HEK293 (cell line): ENCODE measurements at regions not wholly inside any gene's neighbourhood (a gene's known extent, or its start where the extent isn't known, plus 50 kb on each side); places are given as distances from the start of the nearest gene placed in this dataset.

Experiments
- CTCF ChIA-PET: fragments of 350-600 bp; formaldehyde crosslinking; extraction: SDS; loops from one replicate; lab custom pipeline; 2021; ENCODE audit warnings: antibody characterized with exemption; lab: Yijun Ruan, JAX
- POLR2A ChIA-PET: fragments of 300-600 bp; formaldehyde crosslinking; extraction: SDS; loops from one replicate; lab custom pipeline; 2020; ENCODE audit warnings: antibody characterized with exemption, inconsistent platforms; lab: Yijun Ruan, JAX
- H3K27ac ChIP-seq: fragments of 200-500 bp; sonication (Bioruptor generic); 2 replicates; pipeline ENCODE4 v1.5.1; 2014; ENCODE audit warnings: low read depth, low read length, control low read depth, inconsistent platforms; ENCODE audit errors: extremely low read depth
- H3K36me3 ChIP-seq, 2 experiments: fragments of 200-500 bp in 1 of 2; sonication (Bioruptor generic) in 1 of 2; 1 replicate in 1 of 2; 2 replicates in 1 of 2; pipeline ENCODE4 v1.5.1; 2014 to 2017; ENCODE audit warnings: inconsistent platforms in 2 of 2, low read length in 2 of 2; ENCODE audit not compliant: control insufficient read depth in 2 of 2, insufficient read depth in 1 of 2
- H3K4me1 ChIP-seq: fragments of 200-500 bp; sonication (Bioruptor generic); 2 replicates; pipeline ENCODE4 v1.5.1; 2014; ENCODE audit warnings: mild to moderate bottlenecking, low read length, inconsistent platforms; ENCODE audit not compliant: control insufficient read depth, insufficient read depth
- H3K4me3 ChIP-seq: 2 replicates; pipeline ENCODE4 v1.5.1; 2011; ENCODE audit warnings: low read depth, mild to moderate bottlenecking, control low read depth, low read length, moderate library complexity
- H3K9me3 ChIP-seq: fragments of 200-500 bp; sonication (Bioruptor generic); 2 replicates; pipeline ENCODE4 v1.5.1; 2014; ENCODE audit warnings: low read depth, low read length, inconsistent platforms; ENCODE audit not compliant: control insufficient read depth, insufficient read depth
- KLF16 ChIP-seq: fragments of 450-650 bp; formaldehyde crosslinking; IDR thresholded peaks from 2 replicates; pipeline ENCODE4 v1.5.1; 2017; ENCODE audit warnings: missing biosample characterization, missing genetic modification characterization
- MEIS1 ChIP-seq: sonication (generic); formaldehyde crosslinking; IDR thresholded peaks from 2 replicates; pipeline ENCODE4 v1.8.1; 2022; ENCODE audit warnings: missing genetic modification reagents, mild to moderate bottlenecking, borderline replicate concordance
- REST ChIP-seq: fragments of 450-650 bp; formaldehyde crosslinking; IDR thresholded peaks from 2 replicates; pipeline ENCODE4 v1.5.1; 2016; ENCODE audit warnings: missing biosample characterization, missing genetic modification characterization
- SP3 ChIP-seq: fragments of 450-650 bp; formaldehyde crosslinking; IDR thresholded peaks from 2 replicates; pipeline ENCODE4 v1.5.1; 2016; ENCODE audit warnings: missing biosample characterization, missing genetic modification characterization
- ZBTB44 ChIP-seq: fragments of 450-650 bp; IDR thresholded peaks from 2 replicates; pipeline ENCODE4 v1.5.1; 2018; ENCODE audit warnings: missing biosample characterization, mild to moderate bottlenecking, missing genetic modification characterization
- ZNF214 ChIP-seq: fragments of 450-650 bp; formaldehyde crosslinking; IDR thresholded peaks from 2 replicates; pipeline ENCODE4 v1.5.1; 2017; ENCODE audit warnings: missing biosample characterization, mild to moderate bottlenecking, missing genetic modification characterization, borderline replicate concordance
- ZNF24 ChIP-seq: fragments of 450-650 bp; formaldehyde crosslinking; IDR thresholded peaks from 2 replicates; pipeline ENCODE4 v1.5.1; 2016; ENCODE audit warnings: missing biosample characterization, missing genetic modification characterization
- ZNF248 ChIP-seq: fragments of 450-650 bp; formaldehyde crosslinking; IDR thresholded peaks from 2 replicates; pipeline ENCODE4 v1.5.1; 2017; ENCODE audit warnings: missing biosample characterization, missing genetic modification characterization
- ZNF404 ChIP-seq: fragments of 450-650 bp; formaldehyde crosslinking; IDR thresholded peaks from 2 replicates; pipeline ENCODE4 v1.5.1; 2017; ENCODE audit warnings: missing biosample characterization, missing genetic modification characterization
- ZNF555 ChIP-seq: fragments of 450-650 bp; formaldehyde crosslinking; conservative IDR thresholded peaks from 2 replicates; pipeline ENCODE4 v1.5.1; 2017; ENCODE audit warnings: missing biosample characterization, mild to moderate bottlenecking, missing genetic modification characterization, inconsistent platforms
- ZNF560 ChIP-seq: fragments of 450-650 bp; formaldehyde crosslinking; IDR thresholded peaks from 2 replicates; pipeline ENCODE4 v1.5.1; 2017; ENCODE audit warnings: missing biosample characterization, missing genetic modification characterization, borderline replicate concordance
- ZNF561 ChIP-seq: fragments of 450-650 bp; IDR thresholded peaks from 2 replicates; pipeline ENCODE4 v1.5.1; 2018; ENCODE audit warnings: missing biosample characterization, missing genetic modification characterization, borderline replicate concordance
- ZNF658 ChIP-seq: fragments of 450-650 bp; formaldehyde crosslinking; IDR thresholded peaks from 2 replicates; pipeline ENCODE4; 2016; ENCODE audit warnings: missing biosample characterization, missing genetic modification characterization
- ZNF660 ChIP-seq: fragments of 450-650 bp; IDR thresholded peaks from 2 replicates; pipeline ENCODE4 v1.5.1; 2018; ENCODE audit warnings: missing biosample characterization, mild to moderate bottlenecking, missing genetic modification characterization
- TF ChIP-seq, protein P1 (sequence below): fragments of 450-650 bp; formaldehyde crosslinking; conservative IDR thresholded peaks from 2 replicates; pipeline ENCODE4 v1.5.1; 2016; ENCODE audit warnings: low read depth, missing biosample characterization, missing genetic modification characterization
- TF ChIP-seq, protein P2 (sequence below): fragments of 450-650 bp; formaldehyde crosslinking; IDR thresholded peaks from 2 replicates; pipeline ENCODE4 v1.5.1; 2016; ENCODE audit warnings: missing biosample characterization, missing genetic modification characterization

DNA sequence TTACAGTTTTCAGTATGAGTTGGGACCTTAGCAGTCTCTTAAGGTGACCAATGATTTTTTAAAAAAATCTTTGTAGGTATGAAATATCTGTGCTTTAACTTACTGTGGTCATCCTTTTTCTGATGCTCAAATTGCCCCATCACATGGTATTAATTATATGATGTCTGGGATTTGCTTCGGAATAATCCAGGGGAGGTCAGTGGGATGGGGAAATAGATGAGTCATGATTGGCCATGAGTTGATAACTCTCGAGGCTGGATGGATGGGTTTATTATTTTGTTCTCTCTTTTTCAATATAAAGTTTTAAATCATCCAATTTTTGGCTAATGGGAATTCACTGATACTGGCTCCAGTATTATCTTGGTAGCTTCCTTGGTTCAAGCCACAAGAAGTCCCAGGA lies 370.3 kb upstream of the TPM1 start:
- Histone ChIP-seq H3K27ac (no peak overlapping the region), H3K9me3 (no peaks in the 10 kb centered on the region), H3K4me1 (no peaks in the 10 kb centered on the region), H3K36me3 (no peaks in the 10 kb centered on the region), H3K4me3 (no peak overlapping the region)
- TF ChIP-seq ZNF560 (tag by site-specific recombination) (no peak), ZNF214 (tag by site-specific recombination) (no peak), KLF16 (tag by site-specific recombination) (no peak), SP3 (no peak), ZNF248 (no peak), ZNF658 (no peak), ZNF24 (tag by site-specific recombination) (no peak), ZBTB44 (tag by site-specific recombination) (no peak), ZNF404 (no peak), REST (no peak), MEIS1 (CRISPR knock-in tag) (no peak), ZNF660 (tag by site-specific recombination) (no peak), ZNF555 (no peak), ZNF561 (tag by site-specific recombination) (no peak)
- TF ChIP-seq, protein P1, sequence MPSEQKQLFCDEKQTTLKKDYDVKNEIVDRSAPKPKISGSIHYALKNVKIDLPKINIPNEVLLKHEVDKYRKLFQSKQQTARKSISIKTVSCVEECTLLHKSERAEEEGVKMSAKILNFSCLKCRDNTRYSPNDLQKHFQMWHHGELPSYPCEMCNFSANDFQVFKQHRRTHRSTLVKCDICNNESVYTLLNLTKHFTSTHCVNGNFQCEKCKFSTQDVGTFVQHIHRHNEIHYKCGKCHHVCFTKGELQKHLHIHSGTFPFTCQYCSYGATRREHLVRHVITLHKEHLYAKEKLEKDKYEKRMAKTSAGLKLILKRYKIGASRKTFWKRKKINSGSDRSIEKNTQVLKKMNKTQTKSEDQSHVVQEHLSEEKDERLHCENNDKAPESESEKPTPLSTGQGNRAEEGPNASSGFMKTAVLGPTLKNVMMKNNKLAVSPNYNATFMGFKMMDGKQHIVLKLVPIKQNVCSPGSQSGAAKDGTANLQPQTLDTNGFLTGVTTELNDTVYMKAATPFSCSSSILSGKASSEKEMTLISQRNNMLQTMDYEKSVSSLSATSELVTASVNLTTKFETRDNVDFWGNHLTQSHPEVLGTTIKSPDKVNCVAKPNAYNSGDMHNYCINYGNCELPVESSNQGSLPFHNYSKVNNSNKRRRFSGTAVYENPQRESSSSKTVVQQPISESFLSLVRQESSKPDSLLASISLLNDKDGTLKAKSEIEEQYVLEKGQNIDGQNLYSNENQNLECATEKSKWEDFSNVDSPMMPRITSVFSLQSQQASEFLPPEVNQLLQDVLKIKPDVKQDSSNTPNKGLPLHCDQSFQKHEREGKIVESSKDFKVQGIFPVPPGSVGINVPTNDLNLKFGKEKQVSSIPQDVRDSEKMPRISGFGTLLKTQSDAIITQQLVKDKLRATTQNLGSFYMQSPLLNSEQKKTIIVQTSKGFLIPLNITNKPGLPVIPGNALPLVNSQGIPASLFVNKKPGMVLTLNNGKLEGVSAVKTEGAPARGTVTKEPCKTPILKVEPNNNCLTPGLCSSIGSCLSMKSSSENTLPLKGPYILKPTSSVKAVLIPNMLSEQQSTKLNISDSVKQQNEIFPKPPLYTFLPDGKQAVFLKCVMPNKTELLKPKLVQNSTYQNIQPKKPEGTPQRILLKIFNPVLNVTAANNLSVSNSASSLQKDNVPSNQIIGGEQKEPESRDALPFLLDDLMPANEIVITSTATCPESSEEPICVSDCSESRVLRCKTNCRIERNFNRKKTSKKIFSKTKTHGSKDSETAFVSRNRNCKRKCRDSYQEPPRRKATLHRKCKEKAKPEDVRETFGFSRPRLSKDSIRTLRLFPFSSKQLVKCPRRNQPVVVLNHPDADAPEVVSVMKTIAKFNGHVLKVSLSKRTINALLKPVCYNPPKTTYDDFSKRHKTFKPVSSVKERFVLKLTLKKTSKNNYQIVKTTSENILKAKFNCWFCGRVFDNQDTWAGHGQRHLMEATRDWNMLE (tag by site-specific recombination), result no peak
- TF ChIP-seq, protein P2, sequence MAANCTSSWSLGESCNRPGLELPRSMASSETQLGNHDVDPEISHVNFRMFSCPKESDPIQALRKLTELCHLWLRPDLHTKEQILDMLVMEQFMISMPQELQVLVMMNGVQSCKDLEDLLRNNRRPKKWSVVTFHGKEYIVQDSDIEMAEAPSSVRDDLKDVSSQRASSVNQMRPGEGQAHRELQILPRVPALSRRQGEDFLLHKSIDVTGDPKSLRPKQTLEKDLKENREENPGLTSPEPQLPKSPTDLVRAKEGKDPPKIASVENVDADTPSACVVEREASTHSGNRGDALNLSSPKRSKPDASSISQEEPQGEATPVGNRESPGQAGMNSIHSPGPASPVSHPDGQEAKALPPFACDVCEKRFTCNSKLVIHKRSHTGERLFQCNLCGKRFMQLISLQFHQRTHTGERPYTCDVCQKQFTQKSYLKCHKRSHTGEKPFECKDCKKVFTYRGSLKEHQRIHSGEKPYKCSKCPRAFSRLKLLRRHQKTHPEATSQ, result no peak
- ChIA-PET POLR2A (no interaction called here), CTCF (no interaction called here)
